NCI-H345 treated with DMSO at 0.1 percent for 48 hours (cell line): ENCODE measurements at regions not wholly inside any gene's neighbourhood (a gene's known extent, or its start where the extent isn't known, plus 50 kb on each side); places are given as distances from the start of the nearest gene placed in this dataset.

Experiments used
- DNase-seq: peaks from one replicate; lab custom pipeline; 2025; ENCODE audit not compliant: unreplicated experiment; lab: John Stamatoyannopoulos, UW

DNA sequence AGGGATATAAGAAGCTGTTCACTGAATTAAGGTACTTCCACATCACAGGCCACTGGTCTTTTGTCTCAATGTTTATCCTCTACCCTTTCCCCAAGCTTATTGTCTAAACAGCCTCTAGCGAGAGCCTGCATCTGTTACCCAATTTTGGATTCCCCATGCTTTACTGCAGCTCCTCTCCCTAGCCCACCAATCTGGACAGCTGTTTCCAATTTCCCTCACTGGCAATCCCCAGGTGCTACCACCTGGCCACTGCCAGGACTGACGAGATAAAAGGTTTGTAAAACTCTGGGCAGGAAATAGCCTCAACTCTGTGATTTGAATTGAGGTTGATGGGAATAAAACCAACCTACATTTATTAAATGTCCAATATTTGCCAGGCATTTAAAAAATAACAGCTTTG is 58.0 kb upstream of the TEX9 start:
- peak; percentile 4 for DNase-seq

DNA sequence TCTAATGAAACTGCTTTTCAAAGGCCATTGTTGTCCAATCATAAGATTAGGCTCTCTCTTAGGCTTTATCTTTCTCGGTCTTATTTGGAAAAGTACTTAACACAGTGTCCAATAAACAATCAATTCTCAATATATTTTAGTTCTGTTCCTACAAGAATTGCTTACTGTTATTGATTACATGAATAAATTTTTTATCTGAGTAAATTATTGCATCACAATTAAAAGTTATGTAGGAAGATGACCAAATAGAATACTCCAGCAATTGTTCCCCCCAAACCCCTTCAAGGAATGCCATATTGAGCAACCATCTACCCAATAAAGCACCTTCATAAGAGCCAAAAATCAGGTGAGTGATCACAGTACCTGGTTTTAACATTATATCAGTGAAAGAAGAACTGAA is 55.0 kb upstream of the RFX7 start:
- DNase-seq = no peak

DNA sequence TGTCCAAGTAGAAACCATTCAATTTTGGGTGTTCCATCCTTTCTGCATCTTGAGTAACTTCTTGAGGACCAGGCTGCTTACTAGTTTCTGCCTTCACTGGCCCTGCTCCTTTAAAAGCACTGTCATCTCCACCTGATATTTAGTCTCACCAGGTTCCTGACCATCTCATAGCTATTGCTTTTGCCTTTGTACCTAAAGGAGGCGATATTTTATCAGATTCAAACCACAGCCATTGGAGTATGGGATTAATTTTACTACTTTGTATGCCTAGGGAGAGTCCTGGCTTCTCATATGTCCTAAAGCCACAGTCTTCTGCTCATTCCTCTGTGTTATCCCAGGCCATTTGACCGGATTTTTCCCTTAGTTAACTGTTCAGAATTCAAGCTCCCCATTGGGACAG is 51.8 kb upstream of the RFX7 start:
- DNase-seq = no peak

DNA sequence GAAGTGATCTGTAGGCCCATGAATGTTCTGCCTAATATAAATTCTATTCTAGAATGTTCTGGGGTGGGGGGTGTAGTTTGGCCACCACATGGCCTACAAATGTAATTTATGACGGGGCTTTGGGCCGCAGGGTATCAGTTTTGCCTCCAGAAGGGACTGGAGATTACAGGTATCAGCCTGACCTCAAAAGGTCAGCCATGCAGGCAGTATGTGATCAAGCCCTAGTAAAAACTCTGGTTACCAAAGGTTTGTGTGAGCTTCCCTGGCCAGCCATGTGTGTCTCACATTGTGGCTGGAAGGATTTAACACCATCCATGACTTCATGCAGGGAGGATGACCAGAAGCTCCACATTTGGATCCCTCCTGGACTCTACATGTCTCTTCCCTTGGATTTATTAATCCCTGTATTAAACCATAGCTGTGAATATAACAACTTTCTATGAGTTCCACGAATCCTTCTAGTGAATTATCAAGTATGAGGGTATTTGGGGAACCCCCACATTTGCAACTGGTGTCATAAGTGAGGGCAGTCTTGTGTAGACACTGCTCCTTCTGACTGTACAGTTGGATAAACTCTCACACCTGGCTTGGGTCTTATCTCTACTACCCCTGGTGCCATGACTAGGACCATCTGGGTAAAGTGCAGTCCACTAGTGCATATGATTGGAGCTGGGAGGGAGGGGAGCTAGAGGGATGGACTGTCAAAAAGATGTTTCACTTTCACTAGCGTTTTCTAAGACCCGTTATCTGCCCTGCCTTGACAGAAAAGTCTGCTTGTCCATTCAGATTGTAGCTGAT is 50.0 kb upstream of the RFX7 start:
- no peak for DNase-seq
